Thyroid gland (tissue), 4 donors: ENCODE measurements at regions not wholly inside any gene's neighbourhood (a gene's known extent, or its start where the extent isn't known, plus 50 kb on each side); places are given as distances from the start of the nearest gene placed in this dataset.

Experiments used
- DNase-seq, 2 donors: peaks; one replicate each; pipeline ENCODE4 v3.0.0-alpha.2; 2019
- H3K27ac ChIP-seq, 3 donors: fragments of 200-600 bp; sonication (generic); 1 replicate in 2 of 3; 2 replicates in 1 of 3; pipeline ENCODE4 v1.5.1; 2016 to 2019; ENCODE audit warnings: mild to moderate bottlenecking in 1 of 3, moderate library complexity in 1 of 3
- H3K27me3 ChIP-seq: fragments of 200-600 bp; sonication (generic); one replicate; pipeline ENCODE4 v1.5.1; 2019
- H3K36me3 ChIP-seq, 2 donors: fragments of 200-600 bp; sonication (generic); one replicate each; pipeline ENCODE4 v1.5.1; 2016 to 2019
- H3K4me1 ChIP-seq, 2 donors: fragments of 200-600 bp; sonication (generic); one replicate each; pipeline ENCODE4 v1.5.1; 2017 to 2019
- H3K4me3 ChIP-seq, 3 donors: fragments of 200-600 bp; sonication (generic); replicated peaks in 1 of 3; 1 replicate in 2 of 3; 2 replicates in 1 of 3; pipeline ENCODE4 v1.5.1; 2016; ENCODE audit warnings: mild to moderate bottlenecking in 1 of 3
- H3K9me3 ChIP-seq: fragments of 200-600 bp; sonication (generic); one replicate; pipeline ENCODE4 v1.5.1; 2017
- CTCF ChIP-seq, 6 experiments: fragments of 200-600 bp in 3 of 6; fragments of 450-650 bp in 3 of 6; sonication (generic) in 3 of 6; IDR thresholded peaks; one replicate each; pipeline ENCODE4 v1.5.1; 2016 to 2019; ENCODE audit warnings: antibody characterized with exemption in 6 of 6, mild to moderate bottlenecking in 2 of 6, inconsistent platforms in 1 of 6, moderate library complexity in 1 of 6
- POLR2A ChIP-seq, 2 donors: fragments of 450-650 bp; IDR thresholded peaks; one replicate each; pipeline ENCODE4 v1.6.1; 2017; ENCODE audit warnings: antibody characterized with exemption in 2 of 2, mild to moderate bottlenecking in 2 of 2, moderate library complexity in 1 of 2
- WGBS, 2 donors: methylation state at CpG; one replicate each; pipeline ENCODE4 v1.1.5; 2017; 5-methylcytosine and 5-hydroxymethylcytosine counted together
- intact Hi-C: fragments of 100-400 bp; cut with DNase I; formaldehyde crosslinking; loops from one replicate; pipeline ENCODE4 v1.15.1; 2023

GRCh38 chr9:131809941-131810344 lies 70.1 kb upstream of the RAPGEF1 start:
- no peak overlapping the region for H3K27ac ChIP-seq
- 50 to 54% methylated on average over 7 to 8 of the region's 8 CpGs for WGBS, 2 donors
- TF ChIP-seq POLR2A (IDR thresholded peaks at IDR 0.05) (no peak), CTCF (IDR thresholded peaks at IDR 0.05) (no peak)
- H3K36me3 ChIP-seq, result no peaks in the 10 kb centered on the region
- DNase-seq, result peak; percentile 59 to 61
- H3K4me3 ChIP-seq, result no peak overlapping the region
- no peaks in the 10 kb centered on the region for H3K9me3 ChIP-seq
- no peaks in the 10 kb centered on the region for H3K27me3 ChIP-seq
- intact Hi-C loops, result no loop called here
- H3K4me1 ChIP-seq, result no peaks in the 10 kb centered on the region

GRCh38 chr9:131808291-131808690 lies 68.4 kb upstream of the RAPGEF1 start:
- intact Hi-C loops, result no loop called here
- Histone ChIP-seq H3K36me3 (no peaks in the 10 kb centered on the region), H3K4me3 (no peak overlapping the region), H3K27ac (no peak overlapping the region), H3K27me3 (no peaks in the 10 kb centered on the region), H3K4me1 (no peaks in the 10 kb centered on the region), H3K9me3 (no peaks in the 10 kb centered on the region)
- WGBS, 2 donors, result 73 to 92% methylated on average over 7 of the region's 7 CpGs
- no peak for TF ChIP-seq POLR2A (IDR thresholded peaks at IDR 0.05)
- TF ChIP-seq CTCF (IDR thresholded peaks at IDR 0.05), result no peak
- no peak for DNase-seq

GRCh38 chr9:131807144-131807983 lies 67.5 kb upstream of the RAPGEF1 start:
- no peaks in the 10 kb centered on the region for H3K4me1 ChIP-seq
- H3K9me3 ChIP-seq, result no peaks in the 10 kb centered on the region
- DNase-seq, result no peak
- no peaks in the 10 kb centered on the region for H3K27me3 ChIP-seq
- WGBS, 2 donors, result 17% methylated on average over 17 to 18 of the region's 19 CpGs
- TF ChIP-seq POLR2A (IDR thresholded peaks at IDR 0.05), result no peak
- no peak for TF ChIP-seq CTCF (IDR thresholded peaks at IDR 0.05)
- H3K27ac ChIP-seq, result no peak overlapping the region
- no peak overlapping the region for H3K4me3 ChIP-seq
- intact Hi-C loops, result no loop called here
- no peaks in the 10 kb centered on the region for H3K36me3 ChIP-seq

- H3K9me3 ChIP-seq, result no peaks in the 10 kb centered on the region
- no peaks in the 10 kb centered on the region for H3K27me3 ChIP-seq
- 62 to 65% methylated on average over 7 to 8 of the region's 8 CpGs for WGBS, 2 donors
- DNase-seq, result no peak
- H3K4me3 ChIP-seq, result no peak overlapping the region
- no peaks in the 10 kb centered on the region for H3K36me3 ChIP-seq
- H3K4me1 ChIP-seq, result no peaks in the 10 kb centered on the region
- no peak for TF ChIP-seq POLR2A (IDR thresholded peaks at IDR 0.05)
- TF ChIP-seq CTCF (IDR thresholded peaks at IDR 0.05), result no peak
- H3K27ac ChIP-seq, result no peak overlapping the region
- intact Hi-C loops, result no loop called here
These were observed 65.9 kb upstream of the RAPGEF1 start for GRCh38 chr9:131805803-131806202.

- Histone ChIP-seq H3K27ac (no peak overlapping the region), H3K9me3 (no peaks in the 10 kb centered on the region), H3K36me3 (no peaks in the 10 kb centered on the region), H3K4me1 (no peaks in the 10 kb centered on the region), H3K27me3 (no peaks in the 10 kb centered on the region), H3K4me3 (no peak overlapping the region)
- no peak for DNase-seq
- 52 to 64% methylated on average over 3 of the region's 3 CpGs for WGBS, 2 donors
- intact Hi-C loops, result no loop called here
- no peak for TF ChIP-seq CTCF (IDR thresholded peaks at IDR 0.05)
- TF ChIP-seq POLR2A (IDR thresholded peaks at IDR 0.05), result no peak
These were observed 65.0 kb upstream of the RAPGEF1 start for GRCh38 chr9:131804826-131805225.
